IMR-90 (cell line): ENCODE measurements at regions not wholly inside any gene's neighbourhood (a gene's known extent, or its start where the extent isn't known, plus 50 kb on each side); places are given as distances from the start of the nearest gene placed in this dataset.
A peak's percentile ranks its signal among the peaks of the same experiment; 100 is the strongest.

Source experiments
- BHLHE40 ChIP-seq: fragments of 150-350 bp; IDR thresholded peaks from 2 replicates; pipeline ENCODE4 v1.6.1; 2016; ENCODE audit warnings: mild to moderate bottlenecking, low read depth, low read length
- CTCF ChIP-seq: conservative IDR thresholded peaks from 2 replicates; pipeline ENCODE4 v1.5.1; 2012; ENCODE audit warnings: mild to moderate bottlenecking, low read depth, low read length, improper control_type of control experiment
- FOS ChIP-seq: fragments of 150-350 bp; IDR thresholded peaks from 2 replicates; pipeline ENCODE4 v1.6.1; 2016; ENCODE audit warnings: low read depth, low read length
- MAFK ChIP-seq: IDR thresholded peaks from 2 replicates; pipeline ENCODE4 v1.6.1; 2012; ENCODE audit warnings: low read depth, low read length, improper control_type of control experiment
- MAZ ChIP-seq: IDR thresholded peaks from 2 replicates; pipeline ENCODE4 v1.6.1; 2012; ENCODE audit warnings: low read depth, mild to moderate bottlenecking, low read length, improper control_type of control experiment, moderate library complexity, borderline replicate concordance
- POLR2A ChIP-seq: IDR thresholded peaks from 2 replicates; pipeline ENCODE4 v1.6.1; 2012; ENCODE audit warnings: mild to moderate bottlenecking, low read depth, low read length
- SMC3 ChIP-seq: fragments of 150-350 bp; IDR thresholded peaks from 2 replicates; pipeline ENCODE4 v1.6.1; 2016; ENCODE audit warnings: low read depth, mild to moderate bottlenecking, antibody characterized with exemption, low read length, moderate library complexity
- USF2 ChIP-seq: fragments of 150-350 bp; IDR thresholded peaks from 2 replicates; pipeline ENCODE4 v1.6.1; 2017; ENCODE audit warnings: mild to moderate bottlenecking, antibody characterized with exemption, low read length, low read depth

DNA sequence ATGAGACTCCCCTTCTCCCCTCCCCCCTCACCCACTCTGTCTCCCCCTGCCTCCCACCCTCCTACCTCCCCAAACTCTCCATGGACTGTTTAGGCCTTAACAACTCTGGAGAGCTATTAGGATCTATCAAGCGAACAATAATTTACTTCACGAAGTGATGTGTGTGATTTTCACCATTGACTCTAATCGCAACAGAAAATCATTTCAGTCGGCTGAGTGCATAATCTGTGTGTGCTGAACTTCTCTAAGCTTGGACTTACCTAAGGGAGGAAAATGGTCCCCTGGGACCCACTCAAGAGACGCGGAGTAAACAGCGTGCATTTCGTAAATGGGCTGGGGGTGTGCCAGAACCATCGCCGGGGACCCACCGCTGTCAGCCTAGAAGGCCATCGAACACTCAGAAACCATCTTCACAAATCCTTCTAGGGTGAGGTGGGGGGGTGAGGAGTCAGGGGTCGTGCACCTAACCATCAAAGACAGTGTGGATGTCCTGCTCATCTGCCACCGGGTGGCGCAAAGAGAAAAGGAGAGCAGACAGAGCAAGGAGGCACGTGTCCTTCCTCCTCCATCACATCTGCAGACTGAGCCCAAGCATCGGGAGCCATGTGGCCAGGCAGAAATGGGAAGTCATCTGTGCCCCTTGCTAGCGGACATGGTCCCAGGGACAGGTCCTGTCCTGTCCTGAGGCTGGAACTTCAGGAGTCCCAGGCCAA is 62.1 kb upstream of the NUP50 start:
- TF ChIP-seq USF2 (peak; percentile 87), SMC3 (peak; percentile 83), MAZ (no peak), POLR2A (no peak), CTCF (peak; percentile 72), FOS (no peak), BHLHE40 (peak; percentile 87), MAFK (no peak)
